ENCODE measurements at regions not wholly inside any gene's neighbourhood (a gene's known extent, or its start where the extent isn't known, plus 50 kb on each side); places are given as distances from the start of the nearest gene placed in this dataset.

GRCh38 chr4:52235552-52236201 is 184.6 kb downstream of the SPATA18 start:
- H2AFZ ChIP-seq (ENCODE audit: low read depth, low read length, poor library complexity, severe bottlenecking): no peak overlapping the region
- RAD21 ChIA-PET (ENCODE audit: low non-redundant PET in 1 of 2, low total read pairs in 2 of 2, uncharacterized antibody in 2 of 2, unreplicated experiment in 2 of 2): no interaction called here
- no peak for TF ChIP-seq CBX3 (IDR thresholded peaks at IDR 0.05; ENCODE audit: low read depth)
- no peak for TF ChIP-seq JUND (IDR thresholded peaks at IDR 0.05)
- TF ChIP-seq, protein P1, sequence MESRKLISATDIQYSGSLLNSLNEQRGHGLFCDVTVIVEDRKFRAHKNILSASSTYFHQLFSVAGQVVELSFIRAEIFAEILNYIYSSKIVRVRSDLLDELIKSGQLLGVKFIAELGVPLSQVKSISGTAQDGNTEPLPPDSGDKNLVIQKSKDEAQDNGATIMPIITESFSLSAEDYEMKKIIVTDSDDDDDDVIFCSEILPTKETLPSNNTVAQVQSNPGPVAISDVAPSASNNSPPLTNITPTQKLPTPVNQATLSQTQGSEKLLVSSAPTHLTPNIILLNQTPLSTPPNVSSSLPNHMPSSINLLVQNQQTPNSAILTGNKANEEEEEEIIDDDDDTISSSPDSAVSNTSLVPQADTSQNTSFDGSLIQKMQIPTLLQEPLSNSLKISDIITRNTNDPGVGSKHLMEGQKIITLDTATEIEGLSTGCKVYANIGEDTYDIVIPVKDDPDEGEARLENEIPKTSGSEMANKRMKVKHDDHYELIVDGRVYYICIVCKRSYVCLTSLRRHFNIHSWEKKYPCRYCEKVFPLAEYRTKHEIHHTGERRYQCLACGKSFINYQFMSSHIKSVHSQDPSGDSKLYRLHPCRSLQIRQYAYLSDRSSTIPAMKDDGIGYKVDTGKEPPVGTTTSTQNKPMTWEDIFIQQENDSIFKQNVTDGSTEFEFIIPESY (IDR thresholded peaks at IDR 0.05; ENCODE audit: extremely low read depth, insufficient replicate concordance, low read length): no peak
- no peak for TF ChIP-seq ELF1 (IDR thresholded peaks at IDR 0.05; ENCODE audit: borderline replicate concordance, low read depth)
- TF ChIP-seq RAD21 (IDR thresholded peaks at IDR 0.05; ENCODE audit: low read depth): no peak
- TF ChIP-seq YY1 (IDR thresholded peaks at IDR 0.05; ENCODE audit: extremely low read depth, insufficient replicate concordance, low read depth, low read length): no peak
- no peak for TF ChIP-seq TCF7L2 (IDR thresholded peaks at IDR 0.05; ENCODE audit: borderline replicate concordance, extremely low read depth, insufficient read depth, insufficient read length)
- TF ChIP-seq ZNF274 (IDR thresholded peaks at IDR 0.05; ENCODE audit: low read depth, low read length): no peak
- TF ChIP-seq FOSL1 (IDR thresholded peaks at IDR 0.05; ENCODE audit: low read depth): no peak
- TF ChIP-seq MAX (IDR thresholded peaks at IDR 0.05): no peak
- TF ChIP-seq SIN3A (IDR thresholded peaks at IDR 0.05; ENCODE audit: low read depth): no peak
- no peak for TF ChIP-seq ATF3 (IDR thresholded peaks at IDR 0.05)
- no peak for TF ChIP-seq ZFX (IDR thresholded peaks at IDR 0.05)
- TF ChIP-seq POLR2A (IDR thresholded peaks at IDR 0.05; ENCODE audit: borderline replicate concordance, extremely low read depth, insufficient read depth, insufficient read length): no peak
- no peak for TF ChIP-seq EGR1 (IDR thresholded peaks at IDR 0.05; ENCODE audit: low read depth)
- no peak for TF ChIP-seq POLR2AphosphoS5 (IDR thresholded peaks at IDR 0.05; ENCODE audit: low read depth, low read length)
- TF ChIP-seq SRF (IDR thresholded peaks at IDR 0.05; ENCODE audit: low read depth): no peak
- no peaks in the 10 kb centered on the region for H4K20me1 ChIP-seq (ENCODE audit: insufficient read depth)
- no peak overlapping the region for H3K27ac ChIP-seq (ENCODE audit: low read depth, low read length)
- H3K27me3 ChIP-seq (ENCODE audit: insufficient read depth, low read length): peaks cover 15% of the 10 kb centered on the region
- H3K9me3 ChIP-seq (ENCODE audit: control insufficient read depth in 1 of 2, insufficient read depth in 1 of 2, low read depth in 1 of 2, low read length in 2 of 2): no peaks in the 10 kb centered on the region
- ATAC-seq: no peak
- no peak overlapping the region for H3K4me3 ChIP-seq (replicated peaks in 1 of 2; ENCODE audit: low read depth in 1 of 2, low read length in 2 of 2)
- no peak overlapping the region for H3K4me2 ChIP-seq (ENCODE audit: low read length)
- H3K9ac ChIP-seq (ENCODE audit: low read length): no peak overlapping the region
- POLR2A ChIA-PET: no interaction called here
- BruUV-seq (replicated peaks): no TSS peak
- no peaks in the 10 kb centered on the region for H3K9me2 ChIP-seq (ENCODE audit: insufficient read depth)
- no peak for DNase-seq (ENCODE audit: low read depth, low spot score)
- H3K79me2 ChIP-seq (ENCODE audit: insufficient read depth, low read length): no peaks in the 10 kb centered on the region
- intact Hi-C loops (cut with micrococcal nuclease): loop anchor here (2.0 kb wide), 1 partner anchor 1999 kb away; no protein-coding TSS in a partner anchor
- H3K4me1 ChIP-seq (ENCODE audit: control insufficient read depth in 1 of 2, insufficient read depth in 2 of 2, low read length in 2 of 2): peaks cover 0 to 2% of the 10 kb centered on the region in 2 experiments; a peak in 1 of 4 replicates
- H3K36me3 ChIP-seq (ENCODE audit: control insufficient read depth in 1 of 2, insufficient read depth in 2 of 2, low read length in 2 of 2): no peaks in the 10 kb centered on the region
- CTCF ChIA-PET: interaction anchor here (0.7 to 1.6 kb wide), 5 partner anchors 140 to 1999 kb away, joined by 3 to 24 read pairs (median 6); no protein-coding TSS in a partner anchor
